ENCODE measurements at regions not wholly inside any gene's neighbourhood (a gene's known extent, or its start where the extent isn't known, plus 50 kb on each side); places are given as distances from the start of the nearest gene placed in this dataset.

DNA sequence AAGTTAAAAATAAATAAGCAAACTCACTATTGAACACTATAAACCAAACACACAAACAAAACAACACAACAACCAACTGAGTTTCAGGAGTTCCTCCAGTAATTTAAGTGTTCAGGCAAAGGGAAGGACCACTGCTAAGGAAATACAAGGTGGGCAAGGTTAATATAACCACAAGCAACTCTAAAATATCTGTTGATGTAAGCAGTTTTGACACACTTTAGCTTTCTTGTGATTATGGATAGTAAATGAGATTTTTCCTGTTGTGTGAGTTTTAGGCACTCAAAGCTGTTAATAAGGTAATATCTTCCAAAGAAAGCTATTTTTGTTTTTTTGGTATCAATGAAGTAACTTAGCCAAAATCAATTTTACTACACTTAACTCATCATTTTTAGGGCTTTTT is 839.1 kb upstream of the FOXG1 start:
- TF ChIP-seq, protein P1, sequence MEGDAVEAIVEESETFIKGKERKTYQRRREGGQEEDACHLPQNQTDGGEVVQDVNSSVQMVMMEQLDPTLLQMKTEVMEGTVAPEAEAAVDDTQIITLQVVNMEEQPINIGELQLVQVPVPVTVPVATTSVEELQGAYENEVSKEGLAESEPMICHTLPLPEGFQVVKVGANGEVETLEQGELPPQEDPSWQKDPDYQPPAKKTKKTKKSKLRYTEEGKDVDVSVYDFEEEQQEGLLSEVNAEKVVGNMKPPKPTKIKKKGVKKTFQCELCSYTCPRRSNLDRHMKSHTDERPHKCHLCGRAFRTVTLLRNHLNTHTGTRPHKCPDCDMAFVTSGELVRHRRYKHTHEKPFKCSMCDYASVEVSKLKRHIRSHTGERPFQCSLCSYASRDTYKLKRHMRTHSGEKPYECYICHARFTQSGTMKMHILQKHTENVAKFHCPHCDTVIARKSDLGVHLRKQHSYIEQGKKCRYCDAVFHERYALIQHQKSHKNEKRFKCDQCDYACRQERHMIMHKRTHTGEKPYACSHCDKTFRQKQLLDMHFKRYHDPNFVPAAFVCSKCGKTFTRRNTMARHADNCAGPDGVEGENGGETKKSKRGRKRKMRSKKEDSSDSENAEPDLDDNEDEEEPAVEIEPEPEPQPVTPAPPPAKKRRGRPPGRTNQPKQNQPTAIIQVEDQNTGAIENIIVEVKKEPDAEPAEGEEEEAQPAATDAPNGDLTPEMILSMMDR (IDR thresholded peaks at IDR 0.05), result no peak
- TF ChIP-seq SIN3A (IDR thresholded peaks at IDR 0.05; ENCODE audit: borderline replicate concordance, insufficient read depth, low read depth, low read length) (no peak), TCF7L2 (IDR thresholded peaks at IDR 0.05; ENCODE audit: low read depth, low read length) (no peak), POLR2AphosphoS5 (IDR thresholded peaks at IDR 0.05; ENCODE audit: low read depth, low read length) (no peak)
- TF ChIP-seq, protein P2, sequence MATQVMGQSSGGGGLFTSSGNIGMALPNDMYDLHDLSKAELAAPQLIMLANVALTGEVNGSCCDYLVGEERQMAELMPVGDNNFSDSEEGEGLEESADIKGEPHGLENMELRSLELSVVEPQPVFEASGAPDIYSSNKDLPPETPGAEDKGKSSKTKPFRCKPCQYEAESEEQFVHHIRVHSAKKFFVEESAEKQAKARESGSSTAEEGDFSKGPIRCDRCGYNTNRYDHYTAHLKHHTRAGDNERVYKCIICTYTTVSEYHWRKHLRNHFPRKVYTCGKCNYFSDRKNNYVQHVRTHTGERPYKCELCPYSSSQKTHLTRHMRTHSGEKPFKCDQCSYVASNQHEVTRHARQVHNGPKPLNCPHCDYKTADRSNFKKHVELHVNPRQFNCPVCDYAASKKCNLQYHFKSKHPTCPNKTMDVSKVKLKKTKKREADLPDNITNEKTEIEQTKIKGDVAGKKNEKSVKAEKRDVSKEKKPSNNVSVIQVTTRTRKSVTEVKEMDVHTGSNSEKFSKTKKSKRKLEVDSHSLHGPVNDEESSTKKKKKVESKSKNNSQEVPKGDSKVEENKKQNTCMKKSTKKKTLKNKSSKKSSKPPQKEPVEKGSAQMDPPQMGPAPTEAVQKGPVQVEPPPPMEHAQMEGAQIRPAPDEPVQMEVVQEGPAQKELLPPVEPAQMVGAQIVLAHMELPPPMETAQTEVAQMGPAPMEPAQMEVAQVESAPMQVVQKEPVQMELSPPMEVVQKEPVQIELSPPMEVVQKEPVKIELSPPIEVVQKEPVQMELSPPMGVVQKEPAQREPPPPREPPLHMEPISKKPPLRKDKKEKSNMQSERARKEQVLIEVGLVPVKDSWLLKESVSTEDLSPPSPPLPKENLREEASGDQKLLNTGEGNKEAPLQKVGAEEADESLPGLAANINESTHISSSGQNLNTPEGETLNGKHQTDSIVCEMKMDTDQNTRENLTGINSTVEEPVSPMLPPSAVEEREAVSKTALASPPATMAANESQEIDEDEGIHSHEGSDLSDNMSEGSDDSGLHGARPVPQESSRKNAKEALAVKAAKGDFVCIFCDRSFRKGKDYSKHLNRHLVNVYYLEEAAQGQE (IDR thresholded peaks at IDR 0.05; ENCODE audit: insufficient read depth in 1 of 2, low read depth in 2 of 2, low read length in 1 of 2), result no peak
